A549 (cell line): ENCODE measurements at regions not wholly inside any gene's neighbourhood (a gene's known extent, or its start where the extent isn't known, plus 50 kb on each side); places are given as distances from the start of the nearest gene placed in this dataset.

Source experiments
- ATAC-seq, 2 experiments: fragments of 200-7000 bp in 1 of 2; fragments of >200 bp in 1 of 2; cut with Nextera tagmentation in 1 of 2; cut with Tn5 transposase in 1 of 2; 3 replicates each; pipeline versions ENCODE4 v1.8.0 to v1.9.1; 2018 to 2020; ENCODE audit warnings: mild to moderate bottlenecking in 1 of 2, moderate library complexity in 1 of 2
- CTCF ChIA-PET: fragments of 300-600 bp; sonication (Branson Sonifier 250); formaldehyde crosslinking; extraction: SDS; loops from one replicate; lab custom pipeline; 2021; ENCODE audit warnings: antibody characterized with exemption, inconsistent platforms; lab: Yijun Ruan, JAX
- POLR2A ChIA-PET: fragments of 350-600 bp; formaldehyde crosslinking; extraction: SDS; loops from one replicate; lab custom pipeline; 2021; ENCODE audit warnings: antibody characterized with exemption, inconsistent platforms; lab: Yijun Ruan, JAX
- DNase-seq, 2 experiments: peaks; one replicate each; pipeline versions ENCODE4 v3.0.0 to v3.0.0-alpha.2; 2011 to 2016; ENCODE audit warnings: low read depth in 1 of 2, low spot score in 1 of 2
- FAIRE-seq: peaks from 2 replicates; lab custom pipeline; 2011; peaks lifted over from hg19 to GRCh38; lab: Jason Lieb, UNC
- H3K27ac ChIP-seq, 2 experiments: fragments of >200 bp; sonication (Bioruptor Twin); formaldehyde crosslinking; 3 replicates each; pipeline ENCODE4 v1.5.1; 2016 to 2017
- H3K4me1 ChIP-seq: fragments of >200 bp; sonication (Bioruptor Twin); formaldehyde crosslinking; 3 replicates; pipeline ENCODE4 v1.6.1; 2016
- H3K4me2 ChIP-seq: fragments of >200 bp; sonication (Bioruptor Twin); formaldehyde crosslinking; 3 replicates; pipeline ENCODE4 v1.6.1; 2016
- H3K4me3 ChIP-seq: fragments of >200 bp; sonication (Bioruptor Twin); formaldehyde crosslinking; 3 replicates; pipeline ENCODE4 v1.5.1; 2016
- H3K9me3 ChIP-seq: fragments of >200 bp; sonication (Bioruptor Twin); formaldehyde crosslinking; 3 replicates; pipeline ENCODE4 v1.6.1; 2016
- ATOH8 ChIP-seq: fragments of 250-450 bp; sonication (Bioruptor Pico); IDR thresholded peaks from 2 replicates; pipeline ENCODE4 v1.5.0; 2020; ENCODE audit warnings: low read depth, mild to moderate bottlenecking, moderate library complexity
- BHLHE40 ChIP-seq: IDR thresholded peaks from 2 replicates; pipeline ENCODE4 v1.6.1; 2012; ENCODE audit warnings: low read depth, low read length, inconsistent platforms
- CBX2 ChIP-seq: fragments of 200-600 bp; sonication (generic); IDR thresholded peaks from 2 replicates; pipeline ENCODE4 v1.6.1; 2016; ENCODE audit warnings: low read depth, mild to moderate bottlenecking, borderline replicate concordance
- CBX8 ChIP-seq: fragments of 200-600 bp; sonication (generic); IDR thresholded peaks from 2 replicates; pipeline ENCODE4 v1.6.1; 2016
- CHD2 ChIP-seq: fragments of 150-350 bp; IDR thresholded peaks from 2 replicates; pipeline ENCODE4 v1.6.1; 2014; ENCODE audit warnings: low read length; ENCODE audit not compliant: partially characterized antibody
- CHD4 ChIP-seq: fragments of 200-600 bp; sonication (generic); IDR thresholded peaks from 2 replicates; pipeline ENCODE4 v1.6.1; 2016; ENCODE audit warnings: antibody characterized with exemption, mild to moderate bottlenecking, borderline replicate concordance
- E2F6 ChIP-seq: IDR thresholded peaks from 2 replicates; pipeline ENCODE4 v1.6.1; 2012; ENCODE audit warnings: low read depth, borderline replicate concordance
- EHF ChIP-seq: fragments of 250-450 bp; sonication (Bioruptor Pico); IDR thresholded peaks from 2 replicates; pipeline ENCODE4 v1.5.0; 2020; ENCODE audit warnings: mild to moderate bottlenecking
- EHMT2 ChIP-seq: fragments of 200-600 bp; sonication (generic); IDR thresholded peaks from 2 replicates; pipeline ENCODE4 v1.6.1; 2016; ENCODE audit warnings: antibody characterized with exemption, low read depth, mild to moderate bottlenecking, moderate library complexity
- ELK1 ChIP-seq: fragments of 150-350 bp; IDR thresholded peaks from 2 replicates; pipeline ENCODE4 v1.6.1; 2014; ENCODE audit warnings: low read depth, mild to moderate bottlenecking, low read length
- FOSB ChIP-seq: fragments of 250-450 bp; sonication (Bioruptor Pico); IDR thresholded peaks from 2 replicates; pipeline ENCODE4 v1.5.0; 2020; ENCODE audit warnings: mild to moderate bottlenecking, moderate library complexity
- FOXS1 ChIP-seq: fragments of 250-450 bp; sonication (Bioruptor Pico); IDR thresholded peaks from 2 replicates; pipeline ENCODE4 v1.5.0; 2020; ENCODE audit warnings: mild to moderate bottlenecking, moderate library complexity
- GATA3 ChIP-seq: IDR thresholded peaks from 2 replicates; pipeline ENCODE4 v1.6.1; 2012; ENCODE audit warnings: borderline replicate concordance
- HOXA7 ChIP-seq: fragments of 250-450 bp; sonication (Bioruptor Pico); IDR thresholded peaks from 2 replicates; pipeline ENCODE4 v1.5.0; 2020; ENCODE audit warnings: mild to moderate bottlenecking, moderate library complexity
- JUNB ChIP-seq: fragments of >200 bp; sonication (Bioruptor Twin); formaldehyde crosslinking; IDR thresholded peaks from 2 replicates; pipeline ENCODE4 v1.6.1; 2016
- KDM1A ChIP-seq: fragments of 200-600 bp; sonication (generic); IDR thresholded peaks from 2 replicates; pipeline ENCODE4 v1.6.1; 2016; ENCODE audit warnings: low read depth, mild to moderate bottlenecking
- MAFK ChIP-seq: fragments of 450-650 bp; IDR thresholded peaks from 2 replicates; pipeline ENCODE4 v1.6.1; 2014; ENCODE audit not compliant: partially characterized antibody
- MAX ChIP-seq: IDR thresholded peaks from 2 replicates; pipeline ENCODE4 v1.6.1; 2012
- MYC ChIP-seq: IDR thresholded peaks from 2 replicates; pipeline ENCODE4 v1.6.1; 2012; ENCODE audit warnings: mild to moderate bottlenecking, inconsistent platforms, low read length, improper control_type of control experiment, borderline replicate concordance
- PBX3 ChIP-seq: IDR thresholded peaks from 2 replicates; pipeline ENCODE4 v1.6.1; 2012
- PHF8 ChIP-seq: fragments of 200-600 bp; sonication (generic); IDR thresholded peaks from 2 replicates; pipeline ENCODE4 v1.6.1; 2016; ENCODE audit warnings: low read depth, mild to moderate bottlenecking, antibody characterized with exemption, moderate library complexity, borderline replicate concordance
- RAD21 ChIP-seq, 2 experiments: fragments of >200 bp in 1 of 2; sonication (Bioruptor Twin) in 1 of 2; formaldehyde crosslinking in 1 of 2; IDR thresholded peaks in 1 of 2; conservative IDR thresholded peaks in 1 of 2; 2 replicates in 1 of 2; 3 replicates in 1 of 2; pipeline ENCODE4 v1.6.1; 2012 to 2018; ENCODE audit warnings: inconsistent platforms in 1 of 2
- RFX5 ChIP-seq: fragments of 450-650 bp; IDR thresholded peaks from 2 replicates; pipeline ENCODE4 v1.7.1; 2014; ENCODE audit warnings: antibody characterized with exemption, mild to moderate bottlenecking, moderate library complexity
- RNF2 ChIP-seq: fragments of 200-600 bp; sonication (generic); IDR thresholded peaks from 2 replicates; pipeline ENCODE4 v1.6.1; 2016; ENCODE audit warnings: low read depth, mild to moderate bottlenecking, antibody characterized with exemption, moderate library complexity, borderline replicate concordance
- SMC3 ChIP-seq: fragments of >200 bp; sonication (Bioruptor Twin); formaldehyde crosslinking; IDR thresholded peaks from 3 replicates; pipeline ENCODE4 v1.6.1; 2018; ENCODE audit warnings: inconsistent platforms
- TFCP2L1 ChIP-seq: fragments of 250-450 bp; sonication (Bioruptor Pico); IDR thresholded peaks from 2 replicates; pipeline ENCODE4 v1.5.0; 2021; ENCODE audit warnings: mild to moderate bottlenecking
- TP53 ChIP-seq: fragments of 250-450 bp; sonication (Bioruptor Pico); IDR thresholded peaks from 2 replicates; pipeline ENCODE4 v1.5.0; 2021; ENCODE audit warnings: mild to moderate bottlenecking, moderate library complexity
- ZFP36 ChIP-seq: fragments of 450-650 bp; IDR thresholded peaks from 2 replicates; pipeline ENCODE4 v1.6.1; 2014; ENCODE audit warnings: borderline replicate concordance; ENCODE audit not compliant: partially characterized antibody
- ZSCAN20 ChIP-seq: fragments of 250-450 bp; sonication (Bioruptor Pico); IDR thresholded peaks from 2 replicates; pipeline ENCODE4 v1.8.0; 2022; ENCODE audit warnings: mild to moderate bottlenecking, moderate library complexity
- WGBS: methylation state at CpG from one replicate; pipeline ENCODE4 v1.1.6; 2017; ENCODE audit errors: missing lambda C conversion rate; 5-methylcytosine and 5-hydroxymethylcytosine counted together

- no peak overlapping the region for H3K4me3 ChIP-seq
- no peaks in the 10 kb centered on the region for H3K9me3 ChIP-seq
- TF ChIP-seq CHD4 (no peak), FOXS1 (CRISPR knock-in tag) (no peak), MAX (no peak), JUNB (no peak), E2F6 (no peak), TFCP2L1 (CRISPR knock-in tag) (no peak), RFX5 (no peak), RAD21 (conservative IDR thresholded peaks at IDR 0.05 in 1 of 2, IDR thresholded peaks at IDR 0.05 in 1 of 2) (no peak), FOSB (CRISPR knock-in tag) (no peak), RNF2 (no peak)
- TF ChIP-seq, all 56 proteins: peak for 0
- DNase-seq, result no peak
- ChIA-PET POLR2A (no interaction called here), CTCF (no interaction called here)
- 80% methylated on average over 1 of the region's 2 CpGs for WGBS
- no peak for FAIRE-seq
- Histone ChIP-seq H3K4me2 (no peak overlapping the region), H3K27ac (no peak overlapping the region), H3K4me1 (no peaks in the 10 kb centered on the region)
- ATAC-seq, result no peak
Observed at GRCh38 chr11:119785131-119785530, 56.1 kb upstream of the NECTIN1 start.

- no peaks in the 10 kb centered on the region for H3K4me1 ChIP-seq
- H3K4me2 ChIP-seq, result no peak overlapping the region
- CTCF ChIA-PET, result no interaction called here
- H3K4me3 ChIP-seq, result no peak overlapping the region
- no peak for ATAC-seq
- TF ChIP-seq ATOH8 (CRISPR knock-in tag) (no peak), EHF (no peak), FOXS1 (CRISPR knock-in tag) (no peak), CHD2 (no peak), JUNB (no peak), CBX8 (no peak), KDM1A (no peak), PHF8 (no peak), RFX5 (no peak)
- no peak for FAIRE-seq
- POLR2A ChIA-PET, result no interaction called here
- DNase-seq, result no peak
- 76% methylated on average over 6 of the region's 6 CpGs for WGBS
- H3K9me3 ChIP-seq, result no peaks in the 10 kb centered on the region
- H3K27ac ChIP-seq, result no peak overlapping the region
Observed at GRCh38 chr11:119784421-119784820, 55.4 kb upstream of the NECTIN1 start.

- POLR2A ChIA-PET, result no interaction called here
- CTCF ChIA-PET, result interaction anchor here (1.3 kb wide), 1 partner anchor 9 kb away, joined by 4 read pairs; no protein-coding TSS in a partner anchor
- Histone ChIP-seq H3K4me1 (no peaks in the 10 kb centered on the region), H3K27ac (no peak overlapping the region), H3K4me2 (no peak overlapping the region), H3K4me3 (no peak overlapping the region), H3K9me3 (no peaks in the 10 kb centered on the region)
- no peak for DNase-seq
- WGBS, result 67% methylated on average over 3 of the region's 8 CpGs
- no peak for FAIRE-seq
- no peak for TF ChIP-seq EHMT2
- no peak for TF ChIP-seq E2F6
- TF ChIP-seq FOXS1 (CRISPR knock-in tag), result no peak
- no peak for TF ChIP-seq PBX3
- no peak for TF ChIP-seq HOXA7 (CRISPR knock-in tag)
- no peak for TF ChIP-seq CBX2
- TF ChIP-seq GATA3, result no peak
- TF ChIP-seq ZSCAN20 (CRISPR knock-in tag), result no peak
- TF ChIP-seq MAFK, result no peak
- no peak for TF ChIP-seq BHLHE40
- no peak for TF ChIP-seq CBX8
- TF ChIP-seq SMC3, result no peak
- no peak for TF ChIP-seq JUNB
- no peak for TF ChIP-seq MYC
- no peak for TF ChIP-seq ZFP36
- no peak for TF ChIP-seq MAX
- TF ChIP-seq RNF2, result no peak
- no peak for TF ChIP-seq TP53 (CRISPR knock-in tag)
- TF ChIP-seq ELK1, result no peak
- ATAC-seq, result no peak
Observed at GRCh38 chr11:119783466-119784400, 54.7 kb upstream of the NECTIN1 start.
